ENCODE measurements at regions not wholly inside any gene's neighbourhood (a gene's known extent, or its start where the extent isn't known, plus 50 kb on each side); places are given as distances from the start of the nearest gene placed in this dataset.

- Histone ChIP-seq H3K4me3 (ENCODE audit: low read depth, low read length, poor library complexity, severe bottlenecking) (no peak overlapping the region), H2AFZ (ENCODE audit: low read length) (no peak overlapping the region), H3K79me2 (ENCODE audit: insufficient read depth, low read depth, low read length) (no peaks in the 10 kb centered on the region), H3K36me3 (ENCODE audit: insufficient read depth, low read length) (no peaks in the 10 kb centered on the region), H3K4me1 (ENCODE audit: insufficient read depth, low read length, poor library complexity, severe bottlenecking) (no peaks in the 10 kb centered on the region), H3K27ac (ENCODE audit: low read depth, low read length, poor library complexity, severe bottlenecking) (no peak overlapping the region), H3K9me2 (ENCODE audit: insufficient read depth, low read length) (no peaks in the 10 kb centered on the region), H3K4me2 (ENCODE audit: low read length) (no peak overlapping the region), H3K9me3 (ENCODE audit: low read length) (no peaks in the 10 kb centered on the region), H4K20me1 (ENCODE audit: insufficient read depth, low read length) (no peaks in the 10 kb centered on the region)
- intact Hi-C loops (cut with micrococcal nuclease; ENCODE audit: unreplicated experiment) = no loop called here
- no TSS peak for BruUV-seq (replicated peaks)
- POLR2A ChIA-PET = no interaction called here
- no peak for TF ChIP-seq CTCF (conservative IDR thresholded peaks at IDR 0.05; ENCODE audit: low read length)
- TF ChIP-seq EZH2phosphoT487 (IDR thresholded peaks at IDR 0.05; ENCODE audit: borderline replicate concordance, low read depth, low read length) = no peak
- DNase-seq (ENCODE audit: low spot score) = no peak
- CTCF ChIA-PET (ENCODE audit: unreplicated experiment) = no interaction called here
Measured at GRCh38 chr5:110159202-110159601, 469.5 kb downstream of the MAN2A1 start.

- Histone ChIP-seq H3K36me3 (ENCODE audit: insufficient read depth, low read length) (no peaks in the 10 kb centered on the region), H3K4me1 (ENCODE audit: insufficient read depth, low read length, poor library complexity, severe bottlenecking) (no peaks in the 10 kb centered on the region), H3K79me2 (ENCODE audit: insufficient read depth, low read depth, low read length) (no peaks in the 10 kb centered on the region), H3K4me2 (ENCODE audit: low read length) (no peak overlapping the region), H2AFZ (ENCODE audit: low read length) (no peak overlapping the region), H3K9me2 (ENCODE audit: insufficient read depth, low read length) (no peaks in the 10 kb centered on the region), H3K4me3 (ENCODE audit: low read depth, low read length, poor library complexity, severe bottlenecking) (no peak overlapping the region), H3K9me3 (ENCODE audit: low read length) (no peaks in the 10 kb centered on the region), H3K27ac (ENCODE audit: low read depth, low read length, poor library complexity, severe bottlenecking) (no peak overlapping the region), H4K20me1 (ENCODE audit: insufficient read depth, low read length) (no peaks in the 10 kb centered on the region)
- BruUV-seq (replicated peaks) = no TSS peak
- CTCF ChIA-PET (ENCODE audit: unreplicated experiment) = no interaction called here
- intact Hi-C loops (cut with micrococcal nuclease; ENCODE audit: unreplicated experiment) = no loop called here
- no peak for DNase-seq (ENCODE audit: low spot score)
- TF ChIP-seq CTCF (conservative IDR thresholded peaks at IDR 0.05; ENCODE audit: low read length) (no peak), EZH2phosphoT487 (IDR thresholded peaks at IDR 0.05; ENCODE audit: borderline replicate concordance, low read depth, low read length) (no peak)
- POLR2A ChIA-PET = interaction anchor here (2.3 kb wide), 1 partner anchor 8 kb away, joined by 5 read pairs; no protein-coding TSS in a partner anchor
Measured at GRCh38 chr5:110161162-110161561, 471.4 kb downstream of the MAN2A1 start.

DNA sequence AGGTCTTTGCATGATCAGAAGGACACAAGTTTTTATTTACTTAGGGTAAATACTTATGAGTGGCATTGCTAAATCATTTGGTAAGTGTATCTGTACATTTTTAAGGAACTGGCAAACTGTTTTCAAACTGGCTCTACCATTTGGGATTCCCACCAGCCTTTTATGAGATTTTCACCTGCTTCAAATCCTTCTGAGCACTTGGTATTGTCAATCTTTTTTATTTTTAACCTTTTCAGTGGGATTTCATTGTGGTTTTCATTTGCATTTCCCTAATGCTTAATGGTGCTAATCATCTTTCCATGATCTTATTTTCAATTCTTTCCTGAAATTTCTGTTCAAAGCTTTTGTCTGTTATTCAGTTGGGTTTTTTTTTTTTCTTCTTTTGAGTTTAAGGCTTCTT lies 475.6 kb downstream of the MAN2A1 start:
- Histone ChIP-seq H4K20me1 (ENCODE audit: insufficient read depth, low read length) (no peaks in the 10 kb centered on the region), H3K27ac (ENCODE audit: low read depth, low read length, poor library complexity, severe bottlenecking) (no peak overlapping the region), H3K4me2 (ENCODE audit: low read length) (no peak overlapping the region), H2AFZ (ENCODE audit: low read length) (no peak overlapping the region), H3K4me1 (ENCODE audit: insufficient read depth, low read length, poor library complexity, severe bottlenecking) (no peaks in the 10 kb centered on the region), H3K9me2 (ENCODE audit: insufficient read depth, low read length) (no peaks in the 10 kb centered on the region), H3K4me3 (ENCODE audit: low read depth, low read length, poor library complexity, severe bottlenecking) (no peak overlapping the region), H3K79me2 (ENCODE audit: insufficient read depth, low read depth, low read length) (no peaks in the 10 kb centered on the region), H3K9me3 (ENCODE audit: low read length) (no peaks in the 10 kb centered on the region), H3K36me3 (ENCODE audit: insufficient read depth, low read length) (no peaks in the 10 kb centered on the region)
- no peak for DNase-seq (ENCODE audit: low spot score)
- intact Hi-C loops (cut with micrococcal nuclease; ENCODE audit: unreplicated experiment) = no loop called here
- TF ChIP-seq EZH2phosphoT487 (IDR thresholded peaks at IDR 0.05; ENCODE audit: borderline replicate concordance, low read depth, low read length) (no peak), CTCF (conservative IDR thresholded peaks at IDR 0.05; ENCODE audit: low read length) (no peak)
- ChIA-PET POLR2A (interaction anchor here (0.7 kb wide), 4 partner anchors 12 to 1690 kb away, joined by 3 to 6 read pairs (median 4); no protein-coding TSS in a partner anchor), CTCF (ENCODE audit: unreplicated experiment) (no interaction called here)
- no TSS peak for BruUV-seq (replicated peaks)
